Astrocyte (in vitro differentiated cells and primary cell): ENCODE measurements at regions not wholly inside any gene's neighbourhood (a gene's known extent, or its start where the extent isn't known, plus 50 kb on each side); places are given as distances from the start of the nearest gene placed in this dataset.

Experiments used
- CTCF ChIP-seq: IDR thresholded peaks from 2 replicates; pipeline ENCODE4 v1.5.1; 2011; ENCODE audit warnings: low read depth, mild to moderate bottlenecking, inconsistent platforms, low read length, moderate library complexity; ENCODE audit not compliant: insufficient read depth
- EZH2 ChIP-seq: IDR thresholded peaks from 2 replicates; pipeline ENCODE4 v1.6.1; 2012; ENCODE audit warnings: mild to moderate bottlenecking, low read length, inconsistent platforms; ENCODE audit not compliant: insufficient read depth

GRCh38 chr14:22393796-22394195 is 195.2 kb downstream of the DAD1 start:
- TF ChIP-seq EZH2 = no peak
- TF ChIP-seq CTCF = no peak
